Smooth muscle cell (in vitro differentiated cells): ENCODE measurements at regions not wholly inside any gene's neighbourhood (a gene's known extent, or its start where the extent isn't known, plus 50 kb on each side); places are given as distances from the start of the nearest gene placed in this dataset.

Experiments used
- DNase-seq: peaks from one replicate; lab custom pipeline; 2025; ENCODE audit not compliant: unreplicated experiment; lab: John Stamatoyannopoulos, UW
- H2AFZ ChIP-seq: fragments of 200-600 bp; sonication (generic); 2 replicates; pipeline ENCODE4 v1.6.0; 2016; ENCODE audit warnings: antibody characterized with exemption, low read depth, mild to moderate bottlenecking
- H3F3A ChIP-seq: fragments of 200-600 bp; sonication (generic); 2 replicates; pipeline ENCODE4 v1.6.0; 2017; ENCODE audit warnings: antibody characterized with exemption, low read depth
- H3K27ac ChIP-seq: fragments of 200-600 bp; sonication (generic); 2 replicates; pipeline ENCODE4 v1.5.1; 2016; ENCODE audit warnings: low read depth, mild to moderate bottlenecking
- H3K27me3 ChIP-seq: fragments of 200-600 bp; sonication (generic); 2 replicates; pipeline ENCODE4 v1.6.1; 2016; ENCODE audit warnings: low read depth, mild to moderate bottlenecking
- H3K36me3 ChIP-seq: fragments of 200-600 bp; sonication (generic); 2 replicates; pipeline ENCODE4 v1.5.1; 2016; ENCODE audit warnings: low read depth
- H3K4me1 ChIP-seq: fragments of 200-600 bp; sonication (generic); 2 replicates; pipeline ENCODE4 v1.5.1; 2016; ENCODE audit warnings: low read depth
- H3K4me2 ChIP-seq: fragments of 200-600 bp; sonication (generic); 2 replicates; pipeline ENCODE4 v1.6.0; 2016; ENCODE audit warnings: mild to moderate bottlenecking
- H3K4me3 ChIP-seq: fragments of 200-600 bp; sonication (generic); 2 replicates; pipeline ENCODE4 v1.5.1; 2016; ENCODE audit warnings: mild to moderate bottlenecking
- H3K79me2 ChIP-seq: fragments of 200-600 bp; sonication (generic); 2 replicates; pipeline ENCODE4 v1.6.0; 2016; ENCODE audit warnings: low read depth, mild to moderate bottlenecking
- H3K9ac ChIP-seq: fragments of 200-600 bp; sonication (generic); 2 replicates; pipeline ENCODE4 v1.6.0; 2016; ENCODE audit warnings: low read depth
- H3K9me3 ChIP-seq: fragments of 200-600 bp; sonication (generic); replicated peaks from 2 replicates; pipeline ENCODE4 v1.5.1; 2016; ENCODE audit warnings: low read depth
- H4K20me1 ChIP-seq: fragments of 200-600 bp; sonication (generic); 2 replicates; pipeline ENCODE4 v1.6.0; 2016; ENCODE audit warnings: low read depth
- WGBS: methylation state at CpG from one replicate; pipeline ENCODE4 v1.1.7; 2016; ENCODE audit warnings: low lambda C conversion rate; 5-methylcytosine and 5-hydroxymethylcytosine counted together
- TF ChIP-seq, protein P1 (sequence below): fragments of 200-600 bp; sonication (generic); IDR thresholded peaks from 2 replicates; pipeline ENCODE4 v1.5.1; 2017; ENCODE audit warnings: borderline replicate concordance, mild to moderate bottlenecking, antibody characterized with exemption; ENCODE audit not compliant: insufficient read depth, poor library complexity, severe bottlenecking

GRCh38 chr15:101543026-101543390 lies 53.5 kb upstream of the PCSK6 start:
- H3K79me2 ChIP-seq, result no peaks in the 10 kb centered on the region
- TF ChIP-seq, protein P1, sequence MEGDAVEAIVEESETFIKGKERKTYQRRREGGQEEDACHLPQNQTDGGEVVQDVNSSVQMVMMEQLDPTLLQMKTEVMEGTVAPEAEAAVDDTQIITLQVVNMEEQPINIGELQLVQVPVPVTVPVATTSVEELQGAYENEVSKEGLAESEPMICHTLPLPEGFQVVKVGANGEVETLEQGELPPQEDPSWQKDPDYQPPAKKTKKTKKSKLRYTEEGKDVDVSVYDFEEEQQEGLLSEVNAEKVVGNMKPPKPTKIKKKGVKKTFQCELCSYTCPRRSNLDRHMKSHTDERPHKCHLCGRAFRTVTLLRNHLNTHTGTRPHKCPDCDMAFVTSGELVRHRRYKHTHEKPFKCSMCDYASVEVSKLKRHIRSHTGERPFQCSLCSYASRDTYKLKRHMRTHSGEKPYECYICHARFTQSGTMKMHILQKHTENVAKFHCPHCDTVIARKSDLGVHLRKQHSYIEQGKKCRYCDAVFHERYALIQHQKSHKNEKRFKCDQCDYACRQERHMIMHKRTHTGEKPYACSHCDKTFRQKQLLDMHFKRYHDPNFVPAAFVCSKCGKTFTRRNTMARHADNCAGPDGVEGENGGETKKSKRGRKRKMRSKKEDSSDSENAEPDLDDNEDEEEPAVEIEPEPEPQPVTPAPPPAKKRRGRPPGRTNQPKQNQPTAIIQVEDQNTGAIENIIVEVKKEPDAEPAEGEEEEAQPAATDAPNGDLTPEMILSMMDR, result no peak
- peaks cover 31% of the 10 kb centered on the region for H3K27me3 ChIP-seq
- no peak overlapping the region for H3K4me2 ChIP-seq
- no peaks in the 10 kb centered on the region for H3K36me3 ChIP-seq
- no peaks in the 10 kb centered on the region for H3K9me3 ChIP-seq
- H3K27ac ChIP-seq, result no peak overlapping the region
- H3K4me3 ChIP-seq, result no peak overlapping the region
- no peaks in the 10 kb centered on the region for H3F3A ChIP-seq
- no peak overlapping the region for H3K9ac ChIP-seq
- H4K20me1 ChIP-seq, result no peaks in the 10 kb centered on the region
- no peaks in the 10 kb centered on the region for H3K4me1 ChIP-seq
- no peak overlapping the region for H2AFZ ChIP-seq
- 82% methylated on average over 7 of the region's 7 CpGs for WGBS
- no peak for DNase-seq

GRCh38 chr15:101542306-101543025 lies 53.0 kb upstream of the PCSK6 start:
- 91% methylated on average over 16 of the region's 17 CpGs for WGBS
- Histone ChIP-seq H3F3A (no peaks in the 10 kb centered on the region), H3K36me3 (no peaks in the 10 kb centered on the region), H2AFZ (no peak overlapping the region), H3K9me3 (no peaks in the 10 kb centered on the region), H3K4me1 (no peaks in the 10 kb centered on the region), H4K20me1 (no peaks in the 10 kb centered on the region), H3K4me2 (no peak overlapping the region), H3K4me3 (no peak overlapping the region), H3K9ac (no peak overlapping the region), H3K27ac (no peak overlapping the region), H3K27me3 (peaks cover 26% of the 10 kb centered on the region), H3K79me2 (no peaks in the 10 kb centered on the region)
- TF ChIP-seq, protein P1, result no peak
- DNase-seq, result no peak

- no peaks in the 10 kb centered on the region for H3K36me3 ChIP-seq
- no peak overlapping the region for H3K27ac ChIP-seq
- no peaks in the 10 kb centered on the region for H3K9me3 ChIP-seq
- H3F3A ChIP-seq, result no peaks in the 10 kb centered on the region
- no peaks in the 10 kb centered on the region for H3K79me2 ChIP-seq
- H3K4me3 ChIP-seq, result no peak overlapping the region
- no peak overlapping the region for H3K4me2 ChIP-seq
- TF ChIP-seq, protein P1, result no peak
- H2AFZ ChIP-seq, result no peak overlapping the region
- no peaks in the 10 kb centered on the region for H3K4me1 ChIP-seq
- no peak overlapping the region for H3K9ac ChIP-seq
- 96% methylated on average over 14 of the region's 14 CpGs for WGBS
- no peak for DNase-seq
- H3K27me3 ChIP-seq, result peaks cover 19% of the 10 kb centered on the region
- H4K20me1 ChIP-seq, result no peaks in the 10 kb centered on the region
These were observed 52.2 kb upstream of the PCSK6 start for GRCh38 chr15:101541501-101542292.
